ENCODE measurements at regions not wholly inside any gene's neighbourhood (a gene's known extent, or its start where the extent isn't known, plus 50 kb on each side); places are given as distances from the start of the nearest gene placed in this dataset.

DNA sequence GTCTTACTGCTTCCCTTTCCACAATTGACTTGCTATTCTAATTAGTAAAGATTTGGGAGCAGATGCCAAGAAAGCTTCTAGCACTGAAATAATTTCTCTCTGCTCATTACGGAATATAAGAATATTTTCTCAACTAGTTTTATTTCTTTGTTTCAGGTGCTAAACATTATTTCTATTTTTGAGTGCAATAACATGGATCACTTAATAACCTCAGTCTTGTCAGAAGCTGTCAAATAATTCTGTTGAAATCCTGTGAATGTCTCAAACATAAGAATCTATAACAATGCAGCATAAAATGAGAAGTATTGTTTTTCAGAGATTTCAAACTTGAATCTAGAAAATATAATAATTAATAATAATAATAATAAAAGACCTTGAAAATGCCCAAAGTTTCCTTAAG lies 1221.0 kb downstream of the DSC3 start:
- TF ChIP-seq CTCF (IDR thresholded peaks at IDR 0.05) = no peak
- TF ChIP-seq POLR2A (IDR thresholded peaks at IDR 0.05) = no peak
